Stimulated activated CD8-positive, alpha-beta memory T cell treated with anti-CD3 and anti-CD28 coated beads, Interleukin-12 subunit alpha, Interleukin-12 subunit beta, amount 100 ng/mL, for 4 hours (primary cell): ENCODE measurements at regions not wholly inside any gene's neighbourhood (a gene's known extent, or its start where the extent isn't known, plus 50 kb on each side); places are given as distances from the start of the nearest gene placed in this dataset.

ENCODE experiments used
- DNase-seq: peaks from one replicate; pipeline ENCODE4 v3.0.0-alpha.2; 2020; ENCODE audit warnings: low read depth

DNA sequence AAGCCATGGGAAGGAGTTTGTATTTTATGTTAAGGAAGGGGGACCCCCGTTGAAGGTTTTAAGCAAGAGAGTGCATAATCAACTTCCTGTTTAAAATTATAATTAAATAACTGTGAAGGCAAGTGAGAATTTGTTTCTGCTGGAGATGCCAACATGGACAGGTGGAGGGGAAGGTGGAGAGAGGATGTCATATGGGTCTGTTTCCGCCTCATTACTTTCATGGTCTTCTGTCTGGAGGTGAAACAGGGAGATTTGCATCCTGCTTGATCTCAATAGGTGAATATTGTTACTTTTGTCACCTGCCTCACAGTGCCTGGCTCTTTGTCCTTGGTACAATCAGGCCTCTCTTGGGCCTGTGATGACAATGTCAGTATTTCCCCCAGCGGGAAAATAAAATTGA, 300.6 kb upstream of the LMCD1 start:
- no peak for DNase-seq

DNA sequence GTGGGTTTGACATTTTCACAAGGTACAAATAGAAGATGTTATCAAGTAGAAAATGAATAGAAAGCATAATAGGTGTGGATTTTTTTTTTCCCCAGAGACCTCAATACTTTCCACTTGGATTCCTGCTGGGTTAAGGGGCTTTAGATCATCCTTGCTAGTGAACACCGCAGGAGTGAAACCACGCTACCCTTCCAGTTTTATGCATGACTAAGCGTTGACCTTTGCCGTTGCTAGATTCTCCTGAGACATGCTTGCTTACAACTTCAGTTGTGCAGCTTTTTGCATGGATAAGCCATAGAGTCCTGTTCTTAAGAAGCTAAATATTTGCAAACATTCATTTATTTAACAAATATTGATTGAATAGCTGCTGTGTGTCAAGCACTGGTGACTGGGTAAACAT, 299.7 kb upstream of the LMCD1 start:
- no peak for DNase-seq

DNA sequence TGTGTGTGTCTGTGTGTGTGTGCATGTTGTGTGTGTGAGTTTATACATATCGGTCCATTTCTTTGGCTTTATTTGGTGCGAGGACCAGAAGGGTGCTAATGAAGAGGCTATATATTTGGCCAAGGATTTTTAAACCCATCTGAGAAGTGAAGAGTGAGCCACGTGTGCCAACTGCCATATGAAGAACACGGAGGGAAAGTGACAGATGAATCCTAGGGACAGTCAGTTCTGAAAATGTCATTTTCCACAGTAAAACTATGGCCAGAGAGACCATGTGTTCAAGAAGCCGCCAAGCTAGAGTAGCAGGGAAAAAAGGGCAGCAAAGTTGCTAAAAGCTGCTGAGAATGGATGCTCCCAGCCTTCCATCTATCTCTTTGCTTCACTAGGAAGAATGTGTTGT, 297.3 kb upstream of the LMCD1 start:
- no peak for DNase-seq

DNA sequence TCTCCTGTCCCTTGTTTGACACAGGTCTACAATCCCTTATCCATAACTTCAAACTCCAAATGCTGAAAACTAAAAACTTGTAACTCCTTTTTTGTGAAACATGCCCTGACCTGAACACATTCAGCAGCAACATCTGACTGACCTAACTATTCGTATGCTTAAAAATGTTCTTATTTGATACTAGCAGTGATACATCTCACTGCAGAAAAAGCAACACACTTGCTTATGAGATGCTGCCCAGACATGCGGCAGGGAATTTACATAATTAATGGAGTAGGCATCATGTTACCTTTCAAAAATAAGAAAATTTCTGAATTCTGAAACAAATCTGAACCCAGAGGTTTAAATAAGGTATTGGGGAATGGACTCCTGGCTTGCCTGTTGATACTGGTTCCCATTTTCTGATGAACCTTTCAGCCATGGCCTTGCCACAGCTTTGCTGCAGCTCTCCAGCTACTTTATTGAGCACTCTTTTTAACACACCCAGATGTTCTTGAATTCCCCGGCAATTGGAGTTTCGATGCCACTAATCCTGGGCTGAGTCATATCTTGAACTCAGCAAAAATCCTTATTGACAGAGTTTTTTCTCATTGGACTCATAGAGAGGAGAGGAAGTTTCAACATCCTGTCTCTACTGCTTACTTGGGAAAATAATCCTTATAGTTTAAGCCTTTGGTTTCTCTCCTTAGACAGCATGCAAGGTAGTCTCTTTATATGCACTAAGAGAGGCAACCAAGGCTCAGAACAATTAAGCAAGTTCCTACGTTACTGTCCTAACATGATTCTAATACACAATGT, 296.6 kb upstream of the LMCD1 start:
- DNase-seq, result no peak

DNA sequence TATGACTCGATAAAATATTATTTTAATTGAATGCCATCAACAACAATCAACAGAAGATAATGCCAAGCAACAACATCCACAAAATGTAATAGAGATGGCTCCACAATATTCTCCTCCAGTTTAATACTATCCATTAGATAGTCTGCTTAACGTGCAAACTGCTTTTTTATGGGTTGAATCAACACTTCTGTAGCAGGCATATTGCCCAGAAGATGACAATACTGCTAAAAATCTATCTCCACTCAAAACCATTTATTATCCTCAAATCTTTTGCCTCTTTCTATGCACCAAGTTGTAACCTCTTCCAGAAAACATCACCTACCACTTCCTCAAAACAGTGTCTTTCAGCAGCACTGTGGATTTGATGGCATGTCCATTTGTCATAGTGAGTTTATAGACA, 295.7 kb upstream of the LMCD1 start:
- DNase-seq, result no peak

DNA sequence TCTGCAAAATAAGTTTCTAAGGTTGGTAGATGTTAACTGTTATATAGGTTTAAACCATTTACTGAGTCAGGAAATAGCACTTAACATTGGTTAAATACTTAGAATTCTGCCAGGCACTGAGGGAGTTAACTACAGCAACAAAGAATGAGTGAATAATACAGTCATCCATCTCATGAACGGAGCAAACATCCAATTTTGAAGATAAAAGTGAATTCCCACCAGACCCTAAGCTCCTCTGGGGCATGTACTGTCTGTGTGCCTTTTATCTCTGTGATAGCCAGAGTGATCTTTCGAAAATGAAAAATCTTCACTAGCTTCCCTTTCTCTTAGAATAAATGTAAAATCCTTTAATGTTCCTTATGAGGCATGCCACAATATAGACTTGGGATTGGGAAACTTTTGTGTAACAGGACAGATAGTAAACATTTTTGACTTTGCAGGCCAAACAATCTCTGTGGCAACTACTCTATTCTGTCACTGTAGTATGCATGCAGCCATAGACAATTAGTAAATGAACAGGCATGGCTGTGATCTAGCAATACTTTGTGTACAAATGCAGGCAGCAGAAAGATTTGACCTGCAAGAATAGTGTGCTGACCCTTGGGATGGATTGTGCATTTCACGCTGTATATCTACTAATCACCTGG, 294.5 kb upstream of the LMCD1 start:
- no peak for DNase-seq

DNA sequence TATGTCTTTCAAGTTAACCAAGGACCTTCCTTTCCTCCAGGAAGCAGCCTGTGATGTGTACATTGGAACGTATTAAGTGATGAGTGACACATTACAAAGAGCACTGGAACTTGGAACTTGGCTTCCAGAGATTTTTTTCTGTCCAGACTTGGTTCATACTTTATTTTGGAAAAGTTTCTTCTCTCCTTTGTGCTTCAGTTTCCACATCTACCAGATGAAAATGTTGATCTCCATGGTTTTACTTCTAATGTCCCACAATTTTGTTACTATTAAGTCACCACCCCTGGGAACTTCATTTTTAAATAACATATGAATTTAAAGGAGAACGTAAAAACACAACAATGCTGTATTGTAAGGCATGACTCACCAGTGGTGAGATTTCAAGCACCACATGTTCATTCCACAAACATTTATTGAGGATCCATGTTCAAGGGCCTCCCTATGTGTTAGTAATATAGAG, 290.7 kb upstream of the LMCD1 start:
- no peak for DNase-seq

DNA sequence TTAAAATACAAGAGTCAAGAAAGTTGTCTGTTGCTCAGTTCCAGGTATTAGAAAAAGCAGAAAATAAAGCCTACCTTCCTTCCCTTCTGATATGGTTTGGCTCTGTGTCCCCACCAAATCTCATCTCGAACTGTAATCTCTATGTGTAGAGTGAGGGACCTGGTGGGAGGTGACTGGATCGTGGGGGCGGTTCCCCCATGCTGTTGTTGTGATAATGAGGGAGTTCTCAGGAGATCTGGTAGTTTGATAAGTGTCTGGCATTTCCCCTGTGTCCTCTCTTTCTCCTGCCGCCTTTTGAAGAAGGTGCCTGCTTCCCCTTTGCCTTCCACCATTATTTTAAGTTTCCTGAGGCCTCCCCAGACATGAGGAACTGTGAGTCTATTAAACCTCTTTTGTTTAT, 288.8 kb upstream of the LMCD1 start:
- DNase-seq, result no peak

DNA sequence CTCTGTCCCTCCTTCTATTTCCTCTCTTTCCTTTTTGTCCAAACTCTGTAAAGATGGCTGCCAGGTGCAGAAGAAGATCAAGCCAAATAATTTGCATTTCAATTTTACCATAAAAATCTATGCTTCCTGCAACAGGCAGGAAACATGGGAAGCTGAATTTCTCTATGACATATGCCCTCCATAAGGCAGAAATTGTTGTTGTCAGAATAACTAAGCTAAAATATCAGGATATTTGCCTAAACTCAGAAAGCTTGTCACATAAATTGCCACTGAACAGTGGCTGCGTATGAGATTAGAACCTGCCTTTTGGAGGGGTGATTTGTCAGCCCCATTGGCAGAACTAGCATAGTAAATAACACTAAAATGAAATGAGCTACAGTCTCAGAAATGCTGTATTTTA, 288.3 kb upstream of the LMCD1 start:
- no peak for DNase-seq

DNA sequence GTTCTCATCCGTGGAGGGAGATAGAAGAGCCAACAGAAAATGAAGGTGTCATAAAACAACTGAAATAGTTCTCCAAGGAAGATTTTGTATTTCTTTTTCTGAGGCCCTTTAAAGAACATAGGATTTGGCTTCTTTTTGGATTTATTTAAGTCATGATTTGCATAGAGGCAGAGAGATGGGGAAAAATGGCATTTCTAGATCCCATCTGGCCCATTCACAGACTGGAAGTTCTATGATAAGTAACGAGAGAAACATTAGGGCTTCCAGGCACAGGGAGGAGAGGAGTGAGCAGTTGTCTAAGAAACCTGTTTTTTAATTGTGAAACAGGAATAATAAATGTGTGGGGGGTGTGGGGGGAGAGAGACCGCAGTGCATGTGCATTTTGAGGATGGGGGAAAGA, 285.8 kb upstream of the LMCD1 start:
- no peak for DNase-seq

DNA sequence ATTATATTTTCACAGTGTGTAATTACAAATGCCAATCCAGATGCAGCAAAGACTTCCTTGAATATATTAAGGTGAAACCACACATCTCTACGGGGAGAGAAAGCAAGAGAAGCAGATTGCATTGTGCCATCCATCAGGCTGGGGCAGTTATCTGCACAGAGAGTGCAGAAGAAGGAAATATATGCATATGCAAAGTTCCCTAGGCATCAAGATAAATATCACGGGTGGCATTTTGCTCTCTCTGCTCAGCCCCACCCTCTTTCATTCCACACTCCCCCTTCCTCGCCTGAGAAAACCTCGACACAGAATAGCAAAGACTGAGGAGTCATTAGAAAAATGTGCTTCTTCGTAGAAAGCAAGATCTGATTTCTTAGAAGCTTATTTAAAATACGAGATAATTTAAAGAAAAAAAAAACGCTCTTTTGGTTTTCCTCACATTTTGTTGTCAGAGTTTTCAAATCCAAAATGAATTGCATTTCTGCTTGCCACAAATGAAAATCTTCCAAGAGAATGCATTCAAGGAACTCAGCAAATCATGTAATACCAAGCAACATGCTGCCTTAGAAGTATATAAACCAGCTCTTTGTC, 283.2 kb upstream of the LMCD1 start:
- DNase-seq, result no peak

DNA sequence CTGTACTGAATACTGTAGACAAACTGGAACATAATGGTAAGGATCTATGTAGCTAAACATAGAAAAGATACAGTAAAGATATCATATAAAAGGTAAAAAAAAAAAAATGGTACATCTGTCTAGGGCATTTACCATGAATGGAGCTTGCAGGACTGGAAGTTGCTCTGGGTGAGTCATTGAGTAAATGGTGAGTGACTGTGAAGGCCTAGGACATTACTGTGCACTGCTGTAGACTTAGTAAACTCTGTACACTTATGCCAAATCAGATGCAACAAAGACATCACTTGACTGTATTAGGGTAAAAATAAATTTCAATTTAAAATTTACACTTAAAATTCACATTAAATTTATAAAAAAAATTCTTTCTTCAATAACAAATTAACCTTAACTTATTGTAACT, 281.3 kb upstream of the LMCD1 start:
- DNase-seq, result no peak

DNA sequence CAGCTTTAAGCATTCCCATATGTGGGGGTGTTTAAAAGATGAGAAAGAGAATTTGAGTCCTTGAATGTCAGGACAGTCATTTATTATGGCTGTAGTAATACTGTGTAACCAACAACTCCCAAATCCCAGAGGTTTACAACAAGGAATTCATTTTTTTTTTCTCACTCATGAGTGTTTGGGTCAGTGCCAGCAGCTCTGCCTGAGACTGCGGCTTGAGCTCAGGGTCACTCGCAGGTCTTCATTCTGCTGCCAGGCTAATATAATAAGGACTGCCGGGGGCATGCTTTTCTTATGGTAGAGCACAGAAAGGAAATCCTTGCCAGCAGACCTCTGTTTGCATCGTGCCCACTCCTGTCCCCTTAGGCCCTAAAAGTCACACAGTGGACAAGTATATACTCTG, 277.9 kb upstream of the LMCD1 start:
- DNase-seq, result no peak

DNA sequence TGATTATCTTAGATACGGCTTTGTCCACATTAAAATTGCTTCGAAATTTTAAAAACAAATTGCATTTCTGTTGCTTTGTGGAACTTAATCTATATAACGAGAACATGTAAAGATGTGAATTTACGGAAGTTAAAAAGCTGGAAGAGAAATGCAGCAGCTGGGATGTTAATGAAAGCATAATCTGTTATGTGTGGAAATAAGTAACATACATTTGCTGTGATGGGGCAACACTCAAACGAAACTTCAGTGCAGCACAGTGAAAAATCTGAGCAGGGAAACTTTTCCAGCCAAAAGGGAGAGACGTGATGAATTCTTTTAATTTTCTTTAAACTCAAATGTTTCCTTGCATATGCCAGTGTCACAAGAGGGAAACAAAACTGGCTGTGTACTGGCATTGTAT, 276.7 kb upstream of the LMCD1 start:
- no peak for DNase-seq

DNA sequence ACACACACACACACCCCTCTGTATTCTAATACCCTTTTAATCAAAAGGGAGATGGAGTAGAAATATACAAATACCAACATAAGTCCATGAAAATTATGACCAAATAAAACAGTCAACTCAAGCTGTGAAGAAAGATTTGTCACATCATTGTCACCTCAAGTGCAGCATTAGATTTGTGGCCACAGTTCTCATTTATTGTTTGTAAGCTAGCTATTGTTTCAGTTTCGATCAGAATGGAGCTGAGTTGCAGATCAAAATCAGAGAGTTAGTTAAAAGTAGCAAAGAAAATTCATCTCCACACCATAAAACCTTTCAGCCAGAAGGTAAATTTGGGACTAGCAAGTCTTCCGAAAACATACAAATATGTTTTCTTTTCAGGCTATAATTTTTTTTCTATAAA, 267.7 kb upstream of the LMCD1 start:
- DNase-seq, result no peak

DNA sequence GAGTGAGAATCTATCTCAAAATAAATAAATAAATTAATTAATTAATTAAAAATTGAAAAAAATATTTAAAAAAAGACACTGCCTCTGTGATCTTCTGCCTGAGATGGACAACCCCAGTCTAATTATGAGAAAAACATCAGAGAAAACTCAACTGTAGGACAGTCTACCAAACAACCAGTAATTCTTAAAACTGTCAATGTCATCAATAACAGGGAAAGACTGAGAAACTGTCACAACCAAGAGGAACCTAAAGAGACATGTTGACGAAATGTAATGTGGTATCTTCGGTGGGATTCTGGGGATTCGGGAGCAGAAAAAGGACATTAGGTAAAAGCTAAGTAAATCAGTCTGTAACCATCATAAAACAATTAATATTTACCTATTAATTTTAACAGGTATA, 265.4 kb upstream of the LMCD1 start:
- DNase-seq, result no peak

DNA sequence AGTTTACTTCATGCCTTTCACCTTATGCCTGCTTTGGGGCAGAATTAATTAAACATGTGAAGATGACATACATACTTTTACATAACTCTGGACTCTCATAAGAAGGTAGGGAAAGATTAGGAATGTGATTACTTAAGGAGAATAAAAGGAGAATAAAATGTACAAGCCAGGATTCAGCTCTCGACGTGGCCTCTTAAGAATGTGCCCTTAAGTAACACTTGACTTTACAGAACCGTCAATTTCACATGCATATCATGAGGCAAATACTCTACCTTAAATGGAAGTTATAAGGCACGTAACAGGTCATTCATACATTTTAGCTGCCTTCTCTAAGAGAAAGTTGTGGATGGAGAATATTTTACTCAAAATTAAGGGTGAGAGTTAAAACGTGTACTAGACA, 263.7 kb upstream of the LMCD1 start:
- no peak for DNase-seq

DNA sequence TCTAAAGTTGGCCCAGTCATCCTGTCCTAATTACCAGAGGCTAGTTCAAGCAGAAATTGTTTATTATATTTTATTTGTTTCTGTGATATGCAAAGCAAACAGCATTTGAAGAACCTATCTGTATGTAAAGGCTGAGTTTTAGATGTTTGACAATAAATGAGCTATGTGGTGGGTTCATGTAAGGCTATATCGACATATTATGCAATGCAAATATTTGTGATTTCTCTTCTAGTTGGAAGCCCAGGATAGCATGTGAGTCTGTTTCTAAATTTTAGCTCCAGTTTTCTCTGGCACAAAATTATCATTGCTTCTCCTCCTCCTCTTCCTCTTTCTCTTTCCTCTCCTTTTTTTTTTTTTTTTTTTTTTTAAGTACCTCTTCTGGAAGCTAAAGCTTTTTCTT, 263.2 kb upstream of the LMCD1 start:
- DNase-seq, result no peak

DNA sequence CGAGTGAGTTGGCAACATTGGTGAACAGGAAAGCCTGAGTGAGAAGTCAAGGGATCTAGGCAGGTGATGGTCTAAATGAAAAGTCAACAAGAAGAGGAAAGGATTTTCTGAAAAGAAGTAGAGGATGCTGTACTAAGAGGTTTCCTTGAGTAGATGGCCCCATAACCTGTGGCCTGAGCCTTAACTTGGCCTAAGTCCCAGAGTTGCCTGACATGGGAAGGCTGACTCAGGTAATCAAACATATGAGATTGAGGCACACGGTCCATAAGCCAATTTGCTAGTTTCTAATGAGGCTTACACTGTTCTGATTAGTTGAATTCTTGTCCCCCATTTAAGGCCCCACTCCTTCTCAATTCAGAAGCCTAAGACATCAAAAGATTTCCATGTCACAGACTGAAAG, 262.5 kb upstream of the LMCD1 start:
- no peak for DNase-seq

DNA sequence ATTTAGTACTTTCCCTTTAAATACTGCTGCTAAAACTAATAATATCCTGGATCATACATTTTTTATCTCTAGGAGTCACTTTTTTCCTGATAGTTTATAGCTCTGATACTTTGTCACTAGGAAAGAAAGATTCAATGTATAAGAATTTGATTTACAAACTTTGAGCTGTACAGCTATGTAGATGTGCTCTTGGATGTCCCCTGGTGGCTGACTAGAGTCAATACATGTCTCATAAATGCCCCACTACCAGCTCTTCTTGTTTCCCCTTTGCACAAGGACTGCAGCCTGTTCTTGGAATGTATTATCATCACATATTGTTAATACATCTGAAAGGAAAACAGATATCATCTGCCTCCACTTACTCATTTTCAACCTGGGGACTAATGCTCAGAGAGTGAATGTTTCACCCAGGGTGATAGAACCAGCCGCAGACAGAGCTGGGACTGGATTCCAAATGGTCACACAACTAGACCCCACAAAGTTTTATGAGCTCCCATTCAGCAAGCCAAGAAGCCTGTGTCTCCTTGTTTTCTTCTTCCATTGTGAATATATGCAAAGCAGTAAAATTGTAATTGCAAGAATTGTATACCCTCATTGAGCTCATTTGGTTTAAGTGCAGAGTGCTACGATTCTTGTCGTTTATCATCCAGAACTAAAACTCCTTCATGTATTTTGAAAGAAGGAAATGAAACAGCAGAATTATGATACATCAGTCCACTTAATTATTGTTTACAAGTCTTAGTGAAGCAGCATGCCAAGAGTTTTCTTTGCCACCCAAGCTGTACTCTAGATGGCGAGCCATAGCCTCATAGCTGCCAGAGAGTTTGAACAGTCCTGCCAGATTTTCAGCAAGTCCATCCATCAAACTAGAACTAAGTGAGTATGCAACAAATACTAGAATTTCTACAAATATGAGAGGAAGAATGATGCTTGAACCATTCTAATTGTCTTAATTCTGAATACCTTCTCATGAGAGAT, 261.6 kb upstream of the LMCD1 start:
- DNase-seq, result no peak

DNA sequence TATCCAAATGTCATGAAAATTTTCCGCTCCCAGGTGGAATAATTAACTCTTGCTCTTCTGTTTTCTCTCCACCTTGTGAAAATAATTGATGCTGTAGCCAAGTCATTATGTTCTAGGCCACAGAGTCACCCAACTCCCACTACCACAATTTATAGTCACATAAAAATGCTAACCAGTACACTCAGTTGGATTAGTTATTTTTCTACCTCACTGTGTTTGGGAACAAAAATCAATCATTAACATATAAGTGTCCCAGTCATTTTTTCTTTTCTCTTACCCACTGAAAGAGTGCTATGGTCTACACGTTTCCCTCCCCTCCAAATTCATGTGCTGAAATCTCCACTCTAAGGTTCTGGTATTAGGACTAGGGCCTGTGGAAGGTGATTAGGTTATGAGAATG, 255.6 kb upstream of the LMCD1 start:
- DNase-seq, result no peak

DNA sequence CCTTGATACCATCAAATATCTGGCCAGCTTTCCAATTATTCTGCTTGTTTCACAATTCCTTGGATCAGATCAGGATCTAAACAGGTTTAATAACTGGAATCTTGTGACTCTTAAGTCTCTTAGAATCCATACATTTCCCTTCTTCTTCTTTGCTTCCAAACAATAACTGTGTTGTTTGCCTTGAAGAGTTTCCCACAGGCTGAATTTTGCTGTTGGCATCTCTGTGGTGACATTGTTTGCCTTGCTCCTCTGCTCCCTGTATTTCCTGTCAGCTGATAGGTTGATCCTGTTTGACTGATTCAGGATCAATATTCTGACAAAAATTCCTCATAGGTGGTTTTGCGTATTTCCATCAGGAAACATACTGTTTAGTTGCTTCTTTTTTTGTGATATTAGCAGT, 248.4 kb upstream of the LMCD1 start:
- DNase-seq, result no peak
